ENCODE measurements at regions not wholly inside any gene's neighbourhood (a gene's known extent, or its start where the extent isn't known, plus 50 kb on each side); places are given as distances from the start of the nearest gene placed in this dataset.

- TF ChIP-seq EZH2 (IDR thresholded peaks at IDR 0.05; ENCODE audit: insufficient read depth, poor library complexity, severe bottlenecking) = no peak
- no peak for TF ChIP-seq EZH2phosphoT487 (IDR thresholded peaks at IDR 0.05; ENCODE audit: insufficient read depth, low read depth)
Measured at GRCh38 chr4:30436394-30436793, 283.8 kb upstream of the PCDH7 start.
